B cell (primary cell): ENCODE measurements at regions not wholly inside any gene's neighbourhood (a gene's known extent, or its start where the extent isn't known, plus 50 kb on each side); places are given as distances from the start of the nearest gene placed in this dataset.

Source experiments
- ATAC-seq: fragments of 200-7000 bp; cut with Tn5 transposase; one replicate; pipeline ENCODE4 v1.10.0; 2021; ENCODE audit warnings: low read depth, mild to moderate bottlenecking, moderate number of reproducible peaks, moderate library complexity
- CTCF ChIA-PET: fragments of 350-600 bp; sonication (Branson Sonifier 250); formaldehyde crosslinking; loops from one replicate; lab custom pipeline; 2021; ENCODE audit warnings: antibody characterized with exemption, inconsistent platforms; lab: Charles Lee
- POLR2A ChIA-PET: fragments of 350-600 bp; sonication (Branson Sonifier 250); formaldehyde crosslinking; loops from one replicate; lab custom pipeline; 2021; ENCODE audit warnings: antibody characterized with exemption; lab: Charles Lee
- DNase-seq: peaks from one replicate; pipeline ENCODE4 v3.0.0; 2013
- H2AFZ ChIP-seq: 2 replicates; pipeline ENCODE4 v1.6.1; 2012; ENCODE audit warnings: mild to moderate bottlenecking, low read depth, low read length; ENCODE audit not compliant: insufficient read depth, poor library complexity, severe bottlenecking
- H3K27ac ChIP-seq, 2 donors: 1 replicate in 1 of 2; 2 replicates in 1 of 2; pipeline ENCODE4 v1.5.1; 2012 to 2013; ENCODE audit warnings: low read length in 2 of 2, mild to moderate bottlenecking in 2 of 2, moderate library complexity in 1 of 2
- H3K27me3 ChIP-seq, 4 experiments: fragments of 200-600 bp in 1 of 4; sonication (generic) in 1 of 4; replicated peaks in 1 of 4; 1 replicate in 2 of 4; 2 replicates in 2 of 4; pipeline versions ENCODE4 v1.6.1 to v1.7.0; 2013 to 2016; ENCODE audit warnings: low read length in 3 of 4, mild to moderate bottlenecking in 2 of 4, mixed read lengths in 1 of 4, moderate library complexity in 1 of 4; ENCODE audit not compliant: insufficient read depth in 4 of 4, control insufficient read depth in 3 of 4; ENCODE audit errors: control extremely low read depth in 1 of 4
- H3K36me3 ChIP-seq, 2 experiments: replicated peaks in 1 of 2; 1 replicate in 1 of 2; 2 replicates in 1 of 2; pipeline versions ENCODE4 v1.6.1 to v1.7.1; 2013; ENCODE audit warnings: low read length in 1 of 2; ENCODE audit not compliant: insufficient read depth in 2 of 2, control insufficient read depth in 1 of 2; ENCODE audit errors: control extremely low read depth in 1 of 2, extremely low read depth in 1 of 2
- H3K4me1 ChIP-seq, 2 donors: fragments of 200-600 bp in 1 of 2; sonication (generic) in 1 of 2; 1 replicate in 1 of 2; 2 replicates in 1 of 2; pipeline versions ENCODE4 v1.5.1 to v1.6.1; 2013 to 2017; ENCODE audit warnings: low read length in 2 of 2; ENCODE audit not compliant: control insufficient read depth in 2 of 2, insufficient read depth in 2 of 2
- H3K4me2 ChIP-seq: replicated peaks from 2 replicates; pipeline ENCODE3; 2012; ENCODE audit warnings: mild to moderate bottlenecking, low read depth, low read length; ENCODE audit not compliant: poor library complexity, severe bottlenecking
- H3K4me3 ChIP-seq, 5 experiments: fragments of 200-600 bp in 1 of 5; sonication (generic) in 1 of 5; 1 replicate in 3 of 5; 2 replicates in 2 of 5; pipeline versions ENCODE4 v1.5.1 to v1.7.0; 2011 to 2016; ENCODE audit warnings: low read length in 4 of 5, mild to moderate bottlenecking in 4 of 5, low read depth in 2 of 5, control low read depth in 1 of 5, moderate library complexity in 1 of 5; ENCODE audit not compliant: insufficient read depth in 1 of 5; ENCODE audit errors: control extremely low read depth in 1 of 5, extremely low read depth in 1 of 5
- H3K79me2 ChIP-seq: fragments of 200-600 bp; sonication (generic); one replicate; pipeline ENCODE4 v1.6.0; 2016; ENCODE audit warnings: low read length; ENCODE audit not compliant: control insufficient read depth, insufficient read depth
- H3K9ac ChIP-seq: fragments of 200-600 bp; sonication (generic); 2 replicates; pipeline ENCODE4 v1.6.1; 2017; ENCODE audit warnings: mild to moderate bottlenecking, low read length, moderate library complexity
- H3K9me3 ChIP-seq, 3 donors: one replicate each; pipeline versions ENCODE4 v1.6.1 to v1.7.1; 2013; ENCODE audit warnings: low read length in 2 of 3; ENCODE audit not compliant: control insufficient read depth in 2 of 3, insufficient read depth in 1 of 3; ENCODE audit errors: control extremely low read depth in 1 of 3
- H4K20me1 ChIP-seq: 2 replicates; pipeline ENCODE4 v1.6.0; 2012; ENCODE audit warnings: mild to moderate bottlenecking, low read length; ENCODE audit not compliant: insufficient read depth, control insufficient read depth, poor library complexity, severe bottlenecking
- H3K27ac Mint-ChIP-seq: one replicate; pipeline ENCODE4 v1.8.0; 2021; ENCODE audit warnings: mixed read lengths
- H3K27me3 Mint-ChIP-seq: one replicate; pipeline ENCODE4 v1.8.0; 2021; ENCODE audit warnings: mixed read lengths
- H3K4me1 Mint-ChIP-seq: one replicate; pipeline ENCODE4 v1.8.0; 2021; ENCODE audit warnings: mixed read lengths
- H3K4me3 Mint-ChIP-seq: one replicate; pipeline ENCODE4 v1.8.0; 2021; ENCODE audit warnings: mixed read lengths
- H3K9me3 Mint-ChIP-seq: one replicate; pipeline ENCODE4 v1.8.0; 2022; ENCODE audit warnings: mixed read lengths; ENCODE audit not compliant: insufficient read depth
- EZH2 ChIP-seq: IDR thresholded peaks from 2 replicates; pipeline ENCODE4 v1.6.1; 2012; ENCODE audit warnings: borderline replicate concordance, low read depth, mild to moderate bottlenecking, moderate library complexity, low read length; ENCODE audit not compliant: insufficient read depth, poor library complexity, severe bottlenecking
- WGBS: methylation state at CpG from one replicate; pipeline ENCODE4 v1.1.5; 2013; ENCODE audit warnings: missing lambda C conversion rate; ENCODE audit not compliant: insufficient coverage; 5-methylcytosine and 5-hydroxymethylcytosine counted together
- intact Hi-C: fragments of 100-400 bp; cut with micrococcal nuclease; formaldehyde crosslinking; loops from one replicate; pipeline ENCODE4 v1.10.0; 2022
- TF ChIP-seq, protein P1 (sequence below): fragments of 200-600 bp; IDR thresholded peaks from one replicate; pipeline ENCODE4 v1.8.0; 2022; ENCODE audit warnings: antibody characterized with exemption, mild to moderate bottlenecking

DNA sequence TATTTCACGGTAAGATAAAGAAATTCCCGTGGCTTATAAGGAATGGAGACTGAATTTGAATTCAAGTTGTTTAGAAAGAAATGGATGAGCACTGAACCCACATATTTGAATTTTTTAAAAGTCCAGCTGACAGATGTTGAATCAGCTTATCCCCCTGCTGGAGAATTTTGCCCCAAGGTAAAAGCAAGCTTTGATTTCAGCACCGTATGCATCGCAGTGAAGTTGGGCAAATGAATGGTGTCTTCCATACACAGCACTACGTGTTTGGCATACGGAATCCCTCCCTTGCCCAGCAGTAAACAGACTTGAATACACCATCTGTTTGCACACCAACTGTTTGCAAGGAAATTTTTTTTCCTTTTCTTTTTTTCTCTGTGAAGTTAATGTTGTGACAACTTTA is 77.5 kb upstream of the PEG3 start:
- ChIA-PET CTCF (no interaction called here), POLR2A (no interaction called here)
- Histone ChIP-seq H3K4me2 (no peak overlapping the region), H3K4me3 (no peak overlapping the region), H3K79me2 (no peaks in the 10 kb centered on the region), H3K27ac (no peak overlapping the region), H3K27me3 (no peaks in the 10 kb centered on the region), H2AFZ (no peak overlapping the region), H3K4me1 (no peaks in the 10 kb centered on the region), H3K9ac (no peak overlapping the region), H4K20me1 (no peaks in the 10 kb centered on the region), H3K36me3 (no peaks in the 10 kb centered on the region), H3K9me3 (peaks cover 0 to 31% (median 0%) of the 10 kb centered on the region in 3 donors)
- DNase-seq (no peak), ATAC-seq (no peak)
- Mint-ChIP-seq H3K4me3 (no peak overlapping the region), H3K27ac (no peak overlapping the region), H3K4me1 (no peaks in the 10 kb centered on the region), H3K9me3 (peaks cover 17% of the 10 kb centered on the region), H3K27me3 (no peaks in the 10 kb centered on the region)
- intact Hi-C loops: no loop called here
- TF ChIP-seq, protein P1, sequence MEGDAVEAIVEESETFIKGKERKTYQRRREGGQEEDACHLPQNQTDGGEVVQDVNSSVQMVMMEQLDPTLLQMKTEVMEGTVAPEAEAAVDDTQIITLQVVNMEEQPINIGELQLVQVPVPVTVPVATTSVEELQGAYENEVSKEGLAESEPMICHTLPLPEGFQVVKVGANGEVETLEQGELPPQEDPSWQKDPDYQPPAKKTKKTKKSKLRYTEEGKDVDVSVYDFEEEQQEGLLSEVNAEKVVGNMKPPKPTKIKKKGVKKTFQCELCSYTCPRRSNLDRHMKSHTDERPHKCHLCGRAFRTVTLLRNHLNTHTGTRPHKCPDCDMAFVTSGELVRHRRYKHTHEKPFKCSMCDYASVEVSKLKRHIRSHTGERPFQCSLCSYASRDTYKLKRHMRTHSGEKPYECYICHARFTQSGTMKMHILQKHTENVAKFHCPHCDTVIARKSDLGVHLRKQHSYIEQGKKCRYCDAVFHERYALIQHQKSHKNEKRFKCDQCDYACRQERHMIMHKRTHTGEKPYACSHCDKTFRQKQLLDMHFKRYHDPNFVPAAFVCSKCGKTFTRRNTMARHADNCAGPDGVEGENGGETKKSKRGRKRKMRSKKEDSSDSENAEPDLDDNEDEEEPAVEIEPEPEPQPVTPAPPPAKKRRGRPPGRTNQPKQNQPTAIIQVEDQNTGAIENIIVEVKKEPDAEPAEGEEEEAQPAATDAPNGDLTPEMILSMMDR: no peak
- TF ChIP-seq EZH2: no peak
- WGBS: 80% methylated on average over 1 of the region's 6 CpGs

DNA sequence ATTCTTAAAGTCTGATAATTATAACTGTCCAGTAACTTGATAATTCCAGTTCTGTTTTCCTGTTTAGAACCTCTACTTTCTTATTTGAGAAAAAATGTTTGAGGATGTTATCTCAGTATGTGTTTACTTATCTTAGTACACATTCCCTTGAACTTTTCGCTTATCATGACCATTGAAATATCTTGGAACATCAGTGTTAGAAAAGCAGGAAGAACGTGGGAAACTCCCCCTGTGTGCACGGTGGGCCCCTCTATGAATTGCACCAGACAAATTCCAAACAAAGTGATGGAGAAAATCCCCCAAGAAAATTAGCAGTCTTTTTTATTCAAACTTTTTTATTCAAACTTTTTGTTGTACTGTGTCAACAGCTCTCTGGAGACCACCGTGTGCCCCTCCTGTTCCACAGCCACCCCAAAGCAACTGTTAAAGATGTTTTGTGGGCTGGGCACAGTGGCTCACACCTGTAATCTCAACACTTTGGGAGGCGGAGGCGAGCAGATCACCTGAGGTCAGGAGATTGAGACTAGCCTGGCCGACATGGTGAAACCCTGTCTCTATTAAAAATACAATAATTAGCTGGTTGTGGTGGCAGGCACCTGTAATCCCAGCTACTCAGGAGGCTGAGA is 78.3 kb upstream of the PEG3 start:
- no peaks in the 10 kb centered on the region for H3K4me1 ChIP-seq
- ATAC-seq (no peak), DNase-seq (no peak)
- no peaks in the 10 kb centered on the region for H3K4me1 Mint-ChIP-seq
- H3K27me3 ChIP-seq: no peaks in the 10 kb centered on the region
- no peaks in the 10 kb centered on the region for H3K36me3 ChIP-seq
- no peak overlapping the region for H3K4me3 Mint-ChIP-seq
- ChIA-PET CTCF (no interaction called here), POLR2A (no interaction called here)
- no peak overlapping the region for H3K27ac Mint-ChIP-seq
- intact Hi-C loops: no loop called here
- no peaks in the 10 kb centered on the region for H4K20me1 ChIP-seq
- no peak overlapping the region for H3K4me2 ChIP-seq
- H2AFZ ChIP-seq: no peak overlapping the region
- H3K4me3 ChIP-seq: no peak overlapping the region
- H3K9ac ChIP-seq: no peak overlapping the region
- H3K27me3 Mint-ChIP-seq: no peaks in the 10 kb centered on the region
- peaks cover 17% of the 10 kb centered on the region for H3K9me3 Mint-ChIP-seq
- whole genome bisulfite sequencing: 18% methylated on average over 2 of the region's 7 CpGs
- H3K9me3 ChIP-seq: peaks cover 0 to 29% (median 0%) of the 10 kb centered on the region in 3 donors
- TF ChIP-seq EZH2: no peak
- TF ChIP-seq, protein P1: no peak
- H3K27ac ChIP-seq: no peak overlapping the region
- H3K79me2 ChIP-seq: no peaks in the 10 kb centered on the region
